ENCODE measurements at regions not wholly inside any gene's neighbourhood (a gene's known extent, or its start where the extent isn't known, plus 50 kb on each side); places are given as distances from the start of the nearest gene placed in this dataset.

GRCh38 chr2:200744201-200744602 lies 67.5 kb upstream of the BZW1 start:
- Histone ChIP-seq H3K4me2 (ENCODE audit: insufficient read depth, low read length) (no peak overlapping the region), H2AFZ (ENCODE audit: low read depth, low read length) (no peak overlapping the region), H3K4me3 (replicated peaks in 1 of 3; ENCODE audit: insufficient read depth in 1 of 3, low read depth in 1 of 3, low read length in 3 of 3) (no peak overlapping the region), H3K27ac (ENCODE audit: insufficient read depth, low read depth, low read length) (no peak overlapping the region), H3K27me3 (ENCODE audit: control insufficient read depth in 2 of 2, insufficient read depth in 2 of 2, low read length in 2 of 2) (no peaks in the 10 kb centered on the region), H3K36me3 (ENCODE audit: control insufficient read depth in 2 of 2, extremely low read depth in 1 of 2, insufficient read depth in 2 of 2, low read length in 2 of 2) (no peaks in the 10 kb centered on the region), H3K4me1 (ENCODE audit: control insufficient read depth, extremely low read depth, insufficient read depth, low read length) (peaks cover 9% of the 10 kb centered on the region), H3K9me3 (replicated peaks; ENCODE audit: control insufficient read depth, insufficient read depth, low read length) (no peaks in the 10 kb centered on the region), H3K9ac (replicated peaks; ENCODE audit: extremely low read depth, insufficient read depth, low read length) (no peak overlapping the region), H4K20me1 (replicated peaks; ENCODE audit: control insufficient read depth, extremely low read depth, insufficient read depth, low read length) (no peaks in the 10 kb centered on the region), H3K79me2 (ENCODE audit: control insufficient read depth, insufficient read depth, low read length) (no peaks in the 10 kb centered on the region), H3K9me1 (replicated peaks; ENCODE audit: control insufficient read depth, extremely low read depth, insufficient read depth, low read length) (no peaks in the 10 kb centered on the region)
- no TSS peak for BruUV-seq (replicated peaks)
- no peak for TF ChIP-seq EZH2 (IDR thresholded peaks at IDR 0.05; ENCODE audit: borderline replicate concordance, low read depth, low read length, severe bottlenecking)
- TF ChIP-seq CTCF (IDR thresholded peaks at IDR 0.05; ENCODE audit: extremely low read depth in 1 of 2, insufficient read depth in 1 of 2, low read depth in 1 of 2, low read length in 2 of 2), result no peak
- TF ChIP-seq JUN (IDR thresholded peaks at IDR 0.05; ENCODE audit: borderline replicate concordance, insufficient read depth, insufficient read length, low read depth), result no peak
- TF ChIP-seq POLR2AphosphoS5 (IDR thresholded peaks at IDR 0.05; ENCODE audit: insufficient read depth, low read depth, low read length), result no peak
- no peak for TF ChIP-seq GATA2 (IDR thresholded peaks at IDR 0.05; ENCODE audit: insufficient read depth, insufficient read length, low read depth, low read length)
- no peak for TF ChIP-seq FOS (IDR thresholded peaks at IDR 0.05; ENCODE audit: borderline replicate concordance, insufficient read depth, low read length)
- no peak for TF ChIP-seq MYC (IDR thresholded peaks at IDR 0.05; ENCODE audit: low read depth, low read length)
- TF ChIP-seq POLR2A (IDR thresholded peaks at IDR 0.05; ENCODE audit: low read depth, low read length), result no peak
- no peak for TF ChIP-seq MAX (IDR thresholded peaks at IDR 0.05; ENCODE audit: insufficient read depth, insufficient read length)
- dilution Hi-C loops (cut with MboI; ENCODE audit: extremely low pct_ligation_motif_present, low sequenced_read_pairs) (no loop called here), intact Hi-C loops (cut with micrococcal nuclease) (no loop called here)
- ChIA-PET POLR2A (no interaction called here), CTCF (no interaction called here)
- FAIRE-seq, result no peak
- no peak for DNase-seq (ENCODE audit: low read depth, low spot score)

All from endothelial cell of umbilical vein (primary cell).